HL-60 (cell line): ENCODE measurements at regions not wholly inside any gene's neighbourhood (a gene's known extent, or its start where the extent isn't known, plus 50 kb on each side); places are given as distances from the start of the nearest gene placed in this dataset.

ENCODE experiments used
- DNase-seq, 2 experiments: peaks; one replicate each; pipeline ENCODE4 v3.0.0-alpha.2; 2010 to 2020; ENCODE audit warnings: low read depth in 1 of 2, low spot score in 1 of 2
- H3K27ac ChIP-seq: fragments of 250-450 bp; sonication (Bioruptor Pico); replicated peaks from 2 replicates; pipeline ENCODE4 v1.5.1; 2020; ENCODE audit warnings: mild to moderate bottlenecking, moderate library complexity
- H3K27me3 ChIP-seq: fragments of 250-450 bp; sonication (Bioruptor Pico); 2 replicates; pipeline ENCODE4 v1.5.1; 2021; ENCODE audit warnings: mild to moderate bottlenecking, moderate library complexity; ENCODE audit not compliant: insufficient read depth, poor library complexity, severe bottlenecking
- H3K4me3 ChIP-seq: replicated peaks from 2 replicates; pipeline ENCODE4 v1.5.1; 2011; ENCODE audit warnings: mild to moderate bottlenecking, control low read depth, low read length; ENCODE audit not compliant: insufficient read depth
- CTCF ChIP-seq: IDR thresholded peaks from one replicate; pipeline ENCODE4 v1.5.1; 2011; ENCODE audit warnings: low read length, control low read depth, inconsistent platforms; ENCODE audit not compliant: insufficient read depth
- GABPA ChIP-seq: IDR thresholded peaks from 2 replicates; pipeline ENCODE4 v1.6.1; 2012; ENCODE audit warnings: low read depth
- POLR2AphosphoS5 ChIP-seq: IDR thresholded peaks from 2 replicates; pipeline ENCODE4 v1.6.1; 2012; ENCODE audit warnings: low read depth
- SPI1 ChIP-seq: IDR thresholded peaks from 2 replicates; pipeline ENCODE4 v1.6.1; 2012; ENCODE audit warnings: low read depth, mild to moderate bottlenecking, borderline replicate concordance
- TF ChIP-seq, protein P1 (sequence below): IDR thresholded peaks from 2 replicates; pipeline ENCODE4 v1.6.1; 2012; ENCODE audit warnings: low read depth; ENCODE audit not compliant: insufficient replicate concordance

DNA sequence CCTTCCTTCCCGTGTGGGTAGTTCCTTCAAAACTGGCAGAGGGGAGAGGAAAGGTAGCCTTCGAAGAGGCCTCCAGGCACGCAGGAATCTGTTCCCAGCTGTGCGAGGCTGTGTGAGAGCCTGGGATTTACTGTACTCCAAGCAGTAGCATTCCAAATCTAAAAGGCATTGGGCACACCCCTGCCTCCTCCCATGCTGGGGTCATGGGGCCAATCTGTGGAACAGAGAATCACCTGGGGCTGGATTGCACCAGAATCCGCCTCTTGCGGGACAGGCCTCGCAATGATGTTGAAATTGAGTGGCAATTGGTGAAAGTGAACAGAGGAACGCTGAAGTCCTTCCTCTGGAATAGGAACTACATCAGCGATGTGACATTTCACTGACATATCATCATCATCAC is 72.5 kb upstream of the IRX3 start:
- TF ChIP-seq POLR2AphosphoS5 (no peak), SPI1 (no peak), GABPA (no peak), CTCF (no peak)
- TF ChIP-seq, protein P1, sequence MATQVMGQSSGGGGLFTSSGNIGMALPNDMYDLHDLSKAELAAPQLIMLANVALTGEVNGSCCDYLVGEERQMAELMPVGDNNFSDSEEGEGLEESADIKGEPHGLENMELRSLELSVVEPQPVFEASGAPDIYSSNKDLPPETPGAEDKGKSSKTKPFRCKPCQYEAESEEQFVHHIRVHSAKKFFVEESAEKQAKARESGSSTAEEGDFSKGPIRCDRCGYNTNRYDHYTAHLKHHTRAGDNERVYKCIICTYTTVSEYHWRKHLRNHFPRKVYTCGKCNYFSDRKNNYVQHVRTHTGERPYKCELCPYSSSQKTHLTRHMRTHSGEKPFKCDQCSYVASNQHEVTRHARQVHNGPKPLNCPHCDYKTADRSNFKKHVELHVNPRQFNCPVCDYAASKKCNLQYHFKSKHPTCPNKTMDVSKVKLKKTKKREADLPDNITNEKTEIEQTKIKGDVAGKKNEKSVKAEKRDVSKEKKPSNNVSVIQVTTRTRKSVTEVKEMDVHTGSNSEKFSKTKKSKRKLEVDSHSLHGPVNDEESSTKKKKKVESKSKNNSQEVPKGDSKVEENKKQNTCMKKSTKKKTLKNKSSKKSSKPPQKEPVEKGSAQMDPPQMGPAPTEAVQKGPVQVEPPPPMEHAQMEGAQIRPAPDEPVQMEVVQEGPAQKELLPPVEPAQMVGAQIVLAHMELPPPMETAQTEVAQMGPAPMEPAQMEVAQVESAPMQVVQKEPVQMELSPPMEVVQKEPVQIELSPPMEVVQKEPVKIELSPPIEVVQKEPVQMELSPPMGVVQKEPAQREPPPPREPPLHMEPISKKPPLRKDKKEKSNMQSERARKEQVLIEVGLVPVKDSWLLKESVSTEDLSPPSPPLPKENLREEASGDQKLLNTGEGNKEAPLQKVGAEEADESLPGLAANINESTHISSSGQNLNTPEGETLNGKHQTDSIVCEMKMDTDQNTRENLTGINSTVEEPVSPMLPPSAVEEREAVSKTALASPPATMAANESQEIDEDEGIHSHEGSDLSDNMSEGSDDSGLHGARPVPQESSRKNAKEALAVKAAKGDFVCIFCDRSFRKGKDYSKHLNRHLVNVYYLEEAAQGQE, result no peak
- Histone ChIP-seq H3K4me3 (no peak overlapping the region), H3K27ac (no peak overlapping the region), H3K27me3 (no peaks in the 10 kb centered on the region)
- no peak for DNase-seq

GRCh38 chr16:54356391-54356790 is 69.8 kb upstream of the IRX3 start:
- TF ChIP-seq CTCF, result no peak
- no peak for TF ChIP-seq GABPA
- TF ChIP-seq POLR2AphosphoS5, result no peak
- TF ChIP-seq, protein P1, result no peak
- no peak for TF ChIP-seq SPI1
- DNase-seq, result no peak
- Histone ChIP-seq H3K4me3 (no peak overlapping the region), H3K27me3 (no peaks in the 10 kb centered on the region), H3K27ac (no peak overlapping the region)

DNA sequence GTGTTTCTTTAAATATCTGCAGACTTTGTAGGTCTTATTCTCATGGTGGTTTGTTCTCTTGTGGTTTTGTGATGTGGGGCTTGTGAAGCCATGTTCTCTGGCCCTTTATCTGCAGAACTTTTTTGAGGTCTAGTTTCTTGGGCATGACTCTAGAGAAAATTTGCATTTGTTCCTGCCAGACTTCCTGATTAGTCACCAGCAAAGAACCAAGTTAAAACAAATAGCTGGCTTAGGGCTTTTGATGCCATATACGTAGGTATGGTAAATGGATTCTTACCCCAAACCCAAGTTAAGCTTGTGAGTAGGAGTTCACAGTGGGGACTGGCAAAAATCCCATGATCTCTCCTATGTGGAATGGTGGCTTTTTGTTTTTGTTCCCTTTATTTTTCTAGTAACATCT is 68.7 kb upstream of the IRX3 start:
- TF ChIP-seq, protein P1, result no peak
- no peak for TF ChIP-seq GABPA
- TF ChIP-seq POLR2AphosphoS5, result no peak
- no peak for TF ChIP-seq CTCF
- TF ChIP-seq SPI1, result no peak
- no peak overlapping the region for H3K4me3 ChIP-seq
- no peaks in the 10 kb centered on the region for H3K27me3 ChIP-seq
- DNase-seq, result no peak
- no peak overlapping the region for H3K27ac ChIP-seq
